A549 (cell line): ENCODE measurements at regions not wholly inside any gene's neighbourhood (a gene's known extent, or its start where the extent isn't known, plus 50 kb on each side); places are given as distances from the start of the nearest gene placed in this dataset.

Experiments
- CHD4 ChIP-seq: fragments of 200-600 bp; sonication (generic); IDR thresholded peaks from 2 replicates; pipeline ENCODE4 v1.6.1; 2016; ENCODE audit warnings: antibody characterized with exemption, mild to moderate bottlenecking, borderline replicate concordance
- TF ChIP-seq, protein P1 (sequence below): fragments of >200 bp; sonication (Bioruptor Twin); formaldehyde crosslinking; IDR thresholded peaks from 3 replicates; pipeline ENCODE4 v1.5.1; 2016

DNA sequence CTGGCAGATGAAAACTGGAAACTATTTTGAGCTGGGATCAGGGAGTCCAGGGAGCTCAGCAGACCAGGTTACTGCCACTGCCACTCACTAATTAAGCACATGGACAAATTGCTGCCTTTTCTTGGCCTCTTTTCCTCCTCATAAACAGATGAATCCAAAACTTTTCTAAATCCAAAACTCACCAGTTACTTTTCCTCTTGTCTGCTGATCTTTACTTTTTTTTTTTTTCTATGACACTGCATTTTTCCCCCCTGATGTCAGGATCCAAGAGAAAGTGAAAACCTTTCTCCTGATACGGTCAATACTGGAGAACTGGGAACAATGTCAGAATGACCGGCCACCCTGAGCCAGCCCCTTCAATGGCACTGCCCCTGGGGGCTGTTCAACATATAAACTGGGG is 405.8 kb downstream of the DUSP10 start:
- TF ChIP-seq, protein P1, sequence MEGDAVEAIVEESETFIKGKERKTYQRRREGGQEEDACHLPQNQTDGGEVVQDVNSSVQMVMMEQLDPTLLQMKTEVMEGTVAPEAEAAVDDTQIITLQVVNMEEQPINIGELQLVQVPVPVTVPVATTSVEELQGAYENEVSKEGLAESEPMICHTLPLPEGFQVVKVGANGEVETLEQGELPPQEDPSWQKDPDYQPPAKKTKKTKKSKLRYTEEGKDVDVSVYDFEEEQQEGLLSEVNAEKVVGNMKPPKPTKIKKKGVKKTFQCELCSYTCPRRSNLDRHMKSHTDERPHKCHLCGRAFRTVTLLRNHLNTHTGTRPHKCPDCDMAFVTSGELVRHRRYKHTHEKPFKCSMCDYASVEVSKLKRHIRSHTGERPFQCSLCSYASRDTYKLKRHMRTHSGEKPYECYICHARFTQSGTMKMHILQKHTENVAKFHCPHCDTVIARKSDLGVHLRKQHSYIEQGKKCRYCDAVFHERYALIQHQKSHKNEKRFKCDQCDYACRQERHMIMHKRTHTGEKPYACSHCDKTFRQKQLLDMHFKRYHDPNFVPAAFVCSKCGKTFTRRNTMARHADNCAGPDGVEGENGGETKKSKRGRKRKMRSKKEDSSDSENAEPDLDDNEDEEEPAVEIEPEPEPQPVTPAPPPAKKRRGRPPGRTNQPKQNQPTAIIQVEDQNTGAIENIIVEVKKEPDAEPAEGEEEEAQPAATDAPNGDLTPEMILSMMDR = no peak
- no peak for TF ChIP-seq CHD4
